K562 (cell line): ENCODE measurements at regions not wholly inside any gene's neighbourhood (a gene's known extent, or its start where the extent isn't known, plus 50 kb on each side); places are given as distances from the start of the nearest gene placed in this dataset.

Source experiments
- ATAC-seq: fragments of 200-7000 bp; cut with Tn5 transposase; 3 replicates; pipeline ENCODE4 v1.9.1; 2020; ENCODE audit warnings: moderate library complexity
- BruUV-seq: library from RNA; stranded (reverse); fragments of 400-500 nt; replicated peaks from 2 replicates; lab custom pipeline; 2021; lab: Mats Ljungman, UMichigan
- CTCF ChIA-PET: fragments of 300-600 bp; formaldehyde crosslinking; extraction: SDS; loops from one replicate; lab custom pipeline; 2021; ENCODE audit warnings: low intra/inter-chr PET ratio; lab: Yijun Ruan, JAX
- POLR2A ChIA-PET: fragments of 300-600, 350-650 bp; sonication (Branson Sonifier 250); formaldehyde crosslinking; extraction: SDS; loops from one replicate; lab custom pipeline; 2021; ENCODE audit warnings: antibody characterized with exemption, inconsistent platforms; lab: Yijun Ruan, JAX
- DNase-seq, 4 experiments: peaks; one replicate each; pipeline versions ENCODE4 v3.0.0 to v3.0.0-alpha.2; 2011 to 2018; ENCODE audit warnings: low spot score in 3 of 4, mixed read lengths in 3 of 4; ENCODE audit errors: extremely low read depth in 1 of 4
- FAIRE-seq: peaks from 2 replicates; lab custom pipeline; 2011; peaks lifted over from hg19 to GRCh38; lab: Jason Lieb, UNC
- H2AFZ ChIP-seq: 2 replicates; pipeline ENCODE4 v1.6.0; 2011; ENCODE audit warnings: low read depth, low read length, control low read depth, inconsistent platforms
- H3K27ac ChIP-seq: fragments of 200-600 bp; 3 replicates; pipeline ENCODE4 v1.8.0; 2011; ENCODE audit warnings: low read depth, mild to moderate bottlenecking, control low read depth, inconsistent platforms, low read length, moderate library complexity, mixed read lengths; ENCODE audit errors: extremely low read depth
- H3K27me3 ChIP-seq, 2 experiments: fragments of 300-600 bp in 1 of 2; 2 replicates in 1 of 2; 3 replicates in 1 of 2; pipeline versions ENCODE4 v1.6.0 to v1.8.0; 2011; ENCODE audit warnings: inconsistent platforms in 2 of 2, low read length in 2 of 2, mild to moderate bottlenecking in 1 of 2, mixed read lengths in 1 of 2, moderate library complexity in 1 of 2; ENCODE audit not compliant: control insufficient read depth in 2 of 2, insufficient read depth in 2 of 2
- H3K36me3 ChIP-seq: fragments of 300-600 bp; 3 replicates; pipeline ENCODE4 v1.8.0; 2011; ENCODE audit warnings: mild to moderate bottlenecking, low read length, inconsistent platforms; ENCODE audit not compliant: control insufficient read depth, insufficient read depth
- H3K4me1 ChIP-seq, 2 experiments: fragments of 200-600 bp in 1 of 2; replicated peaks in 1 of 2; 2 replicates in 1 of 2; 3 replicates in 1 of 2; pipeline versions ENCODE4 v1.5.1 to v1.8.0; 2011; ENCODE audit warnings: inconsistent platforms in 2 of 2, low read length in 2 of 2, mild to moderate bottlenecking in 1 of 2, mixed read lengths in 1 of 2, moderate library complexity in 1 of 2; ENCODE audit not compliant: control insufficient read depth in 2 of 2, insufficient read depth in 2 of 2
- H3K4me2 ChIP-seq: 2 replicates; pipeline ENCODE4 v1.6.1; 2011; ENCODE audit warnings: low read length, control low read depth, inconsistent platforms, mixed read lengths; ENCODE audit not compliant: insufficient read depth
- H3K4me3 ChIP-seq: fragments of 200-600 bp; sonication (generic), shearing (Covaris generic); 2 replicates; pipeline ENCODE4 v1.5.1; 2016; ENCODE audit warnings: control low read depth, inconsistent platforms
- H3K79me2 ChIP-seq: fragments of 200-600 bp; 3 replicates; pipeline ENCODE4 v1.8.0; 2011; ENCODE audit warnings: low read length, inconsistent platforms; ENCODE audit not compliant: control insufficient read depth, insufficient read depth
- H3K9ac ChIP-seq, 2 experiments: 2 replicates each; pipeline versions ENCODE4 v1.6.0 to v1.6.1; 2011; ENCODE audit warnings: low read depth in 2 of 2, low read length in 2 of 2, control low read depth in 1 of 2, inconsistent platforms in 1 of 2, mild to moderate bottlenecking in 1 of 2, mixed read lengths in 1 of 2; ENCODE audit not compliant: insufficient read depth in 1 of 2
- H3K9me1 ChIP-seq: one replicate; pipeline ENCODE4 v1.6.0; 2011; ENCODE audit warnings: inconsistent platforms, mild to moderate bottlenecking, low read length, moderate library complexity; ENCODE audit not compliant: control insufficient read depth, insufficient read depth
- H3K9me3 ChIP-seq: replicated peaks from 2 replicates; pipeline ENCODE4 v1.5.1; 2011; ENCODE audit warnings: low read depth, low read length, inconsistent platforms; ENCODE audit not compliant: control insufficient read depth, insufficient read depth
- H4K20me1 ChIP-seq: replicated peaks from 2 replicates; pipeline ENCODE4 v1.6.1; 2011; ENCODE audit warnings: low read length, inconsistent platforms, mixed read lengths; ENCODE audit not compliant: control insufficient read depth, insufficient read depth
- BACH1 ChIP-seq: fragments of 200-800 bp; sonication (Bioruptor generic); IDR thresholded peaks from 2 replicates; pipeline ENCODE4 v1.6.1; 2016; ENCODE audit warnings: missing genetic modification characterization, missing compliant biosample characterization
- BCL6 ChIP-seq: fragments of 250-450 bp; sonication (Bioruptor Pico); IDR thresholded peaks from 2 replicates; pipeline ENCODE4 v1.4.0; 2020
- MEIS2 ChIP-seq: fragments of 450-650 bp; IDR thresholded peaks from 2 replicates; pipeline ENCODE4 v1.6.1; 2014; ENCODE audit warnings: mild to moderate bottlenecking; ENCODE audit not compliant: partially characterized antibody
- RBM15 ChIP-seq: fragments of 200-400 bp; formaldehyde crosslinking; IDR thresholded peaks from 2 replicates; pipeline ENCODE4 v1.6.1; 2018; ENCODE audit warnings: mild to moderate bottlenecking, low read length, moderate library complexity; ENCODE audit not compliant: insufficient read depth
- SRSF9 ChIP-seq: fragments of 200-400 bp; formaldehyde crosslinking; IDR thresholded peaks from 2 replicates; pipeline ENCODE4 v1.6.1; 2017; ENCODE audit warnings: low read depth, low read length, borderline replicate concordance
- ZNF41 ChIP-seq: fragments of 250-450 bp; sonication (Bioruptor Pico); conservative IDR thresholded peaks from 2 replicates; pipeline ENCODE4 v1.4.0; 2020; ENCODE audit warnings: mild to moderate bottlenecking
- ZSCAN32 ChIP-seq: fragments of 450-650 bp; formaldehyde crosslinking; IDR thresholded peaks from 2 replicates; pipeline ENCODE4 v1.4.0; 2020; ENCODE audit warnings: mild to moderate bottlenecking, moderate library complexity
- in situ Hi-C: fragments of 300-500 bp; cut with MboI; formaldehyde crosslinking; loops from 4 replicates; pipeline ENCODE4 v1.15.0; 2018; ENCODE audit warnings: inconsistent platforms, mixed read lengths
- intact Hi-C: fragments of 100-400 bp; cut with micrococcal nuclease; formaldehyde crosslinking; loops from 2 replicates; pipeline ENCODE4 v1.14.2; 2022
- TF ChIP-seq, protein P1 (sequence below), 2 experiments: fragments of 450-650 bp; conservative IDR thresholded peaks; 2 replicates each; pipeline ENCODE4 v1.6.1; 2017; ENCODE audit warnings: mild to moderate bottlenecking in 2 of 2, moderate library complexity in 2 of 2
- TF ChIP-seq, protein P2 (sequence below): sonication (generic); formaldehyde crosslinking; IDR thresholded peaks from 2 replicates; pipeline ENCODE4 v1.5.0; 2020; ENCODE audit warnings: missing genetic modification reagents
- TF ChIP-seq, protein P3 (sequence below): fragments of 450-650 bp; IDR thresholded peaks from one replicate; pipeline ENCODE4 v1.6.1; 2018; ENCODE audit warnings: mild to moderate bottlenecking, moderate library complexity; ENCODE audit not compliant: partially characterized antibody

- no peak overlapping the region for H3K4me3 ChIP-seq
- H2AFZ ChIP-seq, result no peak overlapping the region
- CTCF ChIA-PET, result no interaction called here
- no peak for FAIRE-seq
- no peaks in the 10 kb centered on the region for H3K9me1 ChIP-seq
- no peak for ATAC-seq
- H3K79me2 ChIP-seq, result no peaks in the 10 kb centered on the region
- intact Hi-C loops, result no loop called here
- no TSS peak for BruUV-seq
- no peak overlapping the region for H3K9ac ChIP-seq
- TF ChIP-seq, protein P1, sequence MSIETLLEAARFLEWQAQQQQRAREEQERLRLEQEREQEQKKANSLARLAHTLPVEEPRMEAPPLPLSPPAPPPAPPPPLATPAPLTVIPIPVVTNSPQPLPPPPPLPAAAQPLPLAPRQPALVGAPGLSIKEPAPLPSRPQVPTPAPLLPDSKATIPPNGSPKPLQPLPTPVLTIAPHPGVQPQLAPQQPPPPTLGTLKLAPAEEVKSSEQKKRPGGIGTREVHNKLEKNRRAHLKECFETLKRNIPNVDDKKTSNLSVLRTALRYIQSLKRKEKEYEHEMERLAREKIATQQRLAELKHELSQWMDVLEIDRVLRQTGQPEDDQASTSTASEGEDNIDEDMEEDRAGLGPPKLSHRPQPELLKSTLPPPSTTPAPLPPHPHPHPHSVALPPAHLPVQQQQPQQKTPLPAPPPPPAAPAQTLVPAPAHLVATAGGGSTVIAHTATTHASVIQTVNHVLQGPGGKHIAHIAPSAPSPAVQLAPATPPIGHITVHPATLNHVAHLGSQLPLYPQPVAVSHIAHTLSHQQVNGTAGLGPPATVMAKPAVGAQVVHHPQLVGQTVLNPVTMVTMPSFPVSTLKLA (conservative IDR thresholded peaks at IDR 0.05), result no peak
- TF ChIP-seq BACH1 (tag) (no peak), BCL6 (CRISPR knock-in tag) (no peak), ZSCAN32 (CRISPR knock-in tag) (no peak), MEIS2 (no peak), SRSF9 (no peak), RBM15 (no peak), ZNF41 (CRISPR knock-in tag) (no peak)
- TF ChIP-seq, protein P2, sequence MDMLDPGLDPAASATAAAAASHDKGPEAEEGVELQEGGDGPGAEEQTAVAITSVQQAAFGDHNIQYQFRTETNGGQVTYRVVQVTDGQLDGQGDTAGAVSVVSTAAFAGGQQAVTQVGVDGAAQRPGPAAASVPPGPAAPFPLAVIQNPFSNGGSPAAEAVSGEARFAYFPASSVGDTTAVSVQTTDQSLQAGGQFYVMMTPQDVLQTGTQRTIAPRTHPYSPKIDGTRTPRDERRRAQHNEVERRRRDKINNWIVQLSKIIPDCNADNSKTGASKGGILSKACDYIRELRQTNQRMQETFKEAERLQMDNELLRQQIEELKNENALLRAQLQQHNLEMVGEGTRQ (CRISPR knock-in tag), result no peak
- TF ChIP-seq, protein P3, sequence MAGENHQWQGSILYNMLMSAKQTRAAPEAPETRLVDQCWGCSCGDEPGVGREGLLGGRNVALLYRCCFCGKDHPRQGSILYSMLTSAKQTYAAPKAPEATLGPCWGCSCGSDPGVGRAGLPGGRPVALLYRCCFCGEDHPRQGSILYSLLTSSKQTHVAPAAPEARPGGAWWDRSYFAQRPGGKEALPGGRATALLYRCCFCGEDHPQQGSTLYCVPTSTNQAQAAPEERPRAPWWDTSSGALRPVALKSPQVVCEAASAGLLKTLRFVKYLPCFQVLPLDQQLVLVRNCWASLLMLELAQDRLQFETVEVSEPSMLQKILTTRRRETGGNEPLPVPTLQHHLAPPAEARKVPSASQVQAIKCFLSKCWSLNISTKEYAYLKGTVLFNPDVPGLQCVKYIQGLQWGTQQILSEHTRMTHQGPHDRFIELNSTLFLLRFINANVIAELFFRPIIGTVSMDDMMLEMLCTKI, result no peak
- TF ChIP-seq, all 486 proteins: peak for 0
- POLR2A ChIA-PET, result no interaction called here
- Histone ChIP-seq H3K4me1 (no peaks in the 10 kb centered on the region), H3K9me3 (no peaks in the 10 kb centered on the region), H4K20me1 (no peaks in the 10 kb centered on the region), H3K27me3 (no peaks in the 10 kb centered on the region), H3K4me2 (no peak overlapping the region), H3K27ac (no peak overlapping the region), H3K36me3 (no peaks in the 10 kb centered on the region)
- in situ Hi-C loops, result no loop called here
- DNase-seq, result no peak
These were observed 313.8 kb downstream of the ZPLD1 start for GRCh38 chr3:102748646-102749045.
